Body of pancreas (tissue), 4 donors: ENCODE measurements at regions not wholly inside any gene's neighbourhood (a gene's known extent, or its start where the extent isn't known, plus 50 kb on each side); places are given as distances from the start of the nearest gene placed in this dataset.

Source experiments
- CTCF ChIP-seq, 7 experiments: fragments of 450-650 bp in 4 of 7; fragments of 200-600 bp in 3 of 7; sonication (generic) in 3 of 7; IDR thresholded peaks; one replicate each; pipeline ENCODE4 v1.5.1; 2016 to 2019; ENCODE audit warnings: antibody characterized with exemption in 7 of 7
- POLR2A ChIP-seq, 3 donors: fragments of 450-650 bp; IDR thresholded peaks; one replicate each; pipeline ENCODE4 v1.6.1; 2016; ENCODE audit warnings: antibody characterized with exemption in 3 of 3, mild to moderate bottlenecking in 2 of 3

GRCh38 chr5:56326116-56326515 lies 93.0 kb upstream of the ANKRD55 start:
- TF ChIP-seq CTCF (IDR thresholded peaks at IDR 0.05): no peak
- no peak for TF ChIP-seq POLR2A (IDR thresholded peaks at IDR 0.05)
